Stomach smooth muscle (tissue), 2 donors: ENCODE measurements at regions not wholly inside any gene's neighbourhood (a gene's known extent, or its start where the extent isn't known, plus 50 kb on each side); places are given as distances from the start of the nearest gene placed in this dataset.
"Not testable (repeated sequence)": the region's sequence is repeated elsewhere in the genome, so short reads cannot be mapped to it uniquely, and the experiment has no call there.

Source experiments
- H3K27ac ChIP-seq: one replicate; pipeline ENCODE4 v1.7.0; 2013; ENCODE audit warnings: mild to moderate bottlenecking, low read length, inconsistent platforms
- H3K27me3 ChIP-seq, 2 donors: one replicate each; pipeline ENCODE4 v1.7.0; 2013; ENCODE audit warnings: low read length in 2 of 2; ENCODE audit not compliant: insufficient read depth in 2 of 2, control insufficient read depth in 1 of 2
- H3K36me3 ChIP-seq, 2 donors: one replicate each; pipeline ENCODE4 v1.7.0; 2013; ENCODE audit warnings: low read length in 2 of 2; ENCODE audit not compliant: control insufficient read depth in 2 of 2, insufficient read depth in 2 of 2
- H3K4me1 ChIP-seq: one replicate; pipeline ENCODE4 v1.7.0; 2013; ENCODE audit warnings: low read length; ENCODE audit not compliant: control insufficient read depth, insufficient read depth
- H3K4me3 ChIP-seq, 2 donors: one replicate each; pipeline ENCODE4 v1.7.0; 2013; ENCODE audit warnings: low read length in 2 of 2
- H3K9ac ChIP-seq, 2 donors: one replicate each; pipeline ENCODE4 v1.7.0; 2013; ENCODE audit warnings: low read length in 2 of 2, mild to moderate bottlenecking in 1 of 2
- H3K9me3 ChIP-seq, 2 donors: one replicate each; pipeline ENCODE4 v1.7.0; 2013; ENCODE audit warnings: low read length in 2 of 2; ENCODE audit not compliant: control insufficient read depth in 2 of 2
- donor health status: healthy.
- donor health status: Pancreatic carcinoma.

- Histone ChIP-seq H3K9ac (no peak overlapping the region), H3K36me3 (no peaks in the 10 kb centered on the region), H3K27me3 (no peaks in the 10 kb centered on the region), H3K4me1 (no peaks in the 10 kb centered on the region), H3K27ac (no peak overlapping the region), H3K9me3 (peaks cover 0 to 3% of the 10 kb centered on the region in 2 donors), H3K4me3 (no peak overlapping the region)
Observed at GRCh38 chr10:130708465-130709070, 572.4 kb downstream of the GLRX3 start.

- Histone ChIP-seq H3K4me1 (no peaks in the 10 kb centered on the region), H3K36me3 (no peaks in the 10 kb centered on the region), H3K4me3 (no peak overlapping the region), H3K27ac (no peak overlapping the region), H3K9me3 (peaks cover 0 to 3% of the 10 kb centered on the region in 2 donors), H3K27me3 (no peaks in the 10 kb centered on the region), H3K9ac (no peak overlapping the region)
Observed at GRCh38 chr10:130709415-130709814, 573.2 kb downstream of the GLRX3 start.

GRCh38 chr10:130711072-130711471 is 574.9 kb downstream of the GLRX3 start:
- Histone ChIP-seq H3K4me1 (no peaks in the 10 kb centered on the region), H3K36me3 (no peaks in the 10 kb centered on the region), H3K27me3 (peaks cover 0 to 3% of the 10 kb centered on the region in 2 donors), H3K4me3 (no peak overlapping the region), H3K9me3 (peaks cover 0 to 3% of the 10 kb centered on the region in 2 donors), H3K27ac (no peak overlapping the region), H3K9ac (no peak overlapping the region)

- Histone ChIP-seq H3K4me1 (no peaks in the 10 kb centered on the region), H3K27ac (no peak overlapping the region), H3K9ac (no peak overlapping the region), H3K4me3 (no peak overlapping the region), H3K27me3 (peaks cover 0 to 3% of the 10 kb centered on the region in 2 donors), H3K9me3 (no peaks in the 10 kb centered on the region), H3K36me3 (no peaks in the 10 kb centered on the region)
Observed at GRCh38 chr10:130713135-130713534, 576.9 kb downstream of the GLRX3 start.

- no peak overlapping the region for H3K9ac ChIP-seq
- H3K9me3 ChIP-seq = no peaks in the 10 kb centered on the region
- H3K36me3 ChIP-seq = no peaks in the 10 kb centered on the region
- no peak overlapping the region for H3K4me3 ChIP-seq
- H3K27me3 ChIP-seq = peaks cover 0 to 3% of the 10 kb centered on the region in 2 donors
- no peaks in the 10 kb centered on the region for H3K4me1 ChIP-seq
- H3K27ac ChIP-seq = no peak overlapping the region
Observed at GRCh38 chr10:130713731-130714130, 577.5 kb downstream of the GLRX3 start.

GRCh38 chr10:130714742-130715467 is 578.7 kb downstream of the GLRX3 start:
- H3K4me3 ChIP-seq = no peak overlapping the region
- H3K9ac ChIP-seq = no peak overlapping the region
- no peaks in the 10 kb centered on the region for H3K9me3 ChIP-seq

GRCh38 chr10:130715686-130716670 is 579.8 kb downstream of the GLRX3 start:
- no peaks in the 10 kb centered on the region for H3K9me3 ChIP-seq
- H3K4me1 ChIP-seq = no peaks in the 10 kb centered on the region
- H3K9ac ChIP-seq = no peak overlapping the region
- no peak overlapping the region for H3K27ac ChIP-seq
- peaks cover 0 to 3% of the 10 kb centered on the region in 2 donors for H3K27me3 ChIP-seq
- H3K4me3 ChIP-seq = no peak overlapping the region
- no peaks in the 10 kb centered on the region for H3K36me3 ChIP-seq

More at GRCh38 chr10:130714742-130715467, 578.7 kb downstream of the GLRX3 start:
- no peaks in the 10 kb centered on the region for H3K36me3 ChIP-seq
- H3K4me1 ChIP-seq = no peaks in the 10 kb centered on the region
- peaks cover 0 to 3% of the 10 kb centered on the region in 2 donors for H3K27me3 ChIP-seq
- H3K27ac ChIP-seq = no peak overlapping the region

- no peak overlapping the region for H3K9ac ChIP-seq
- no peak overlapping the region for H3K27ac ChIP-seq
- H3K36me3 ChIP-seq = no peaks in the 10 kb centered on the region
- H3K9me3 ChIP-seq = no peaks in the 10 kb centered on the region
- peaks cover 0 to 3% of the 10 kb centered on the region in 2 donors for H3K27me3 ChIP-seq
- H3K4me3 ChIP-seq = no peak overlapping the region
- no peaks in the 10 kb centered on the region for H3K4me1 ChIP-seq
Observed at GRCh38 chr10:130717083-130717482, 580.9 kb downstream of the GLRX3 start.

GRCh38 chr10:130718744-130719447 is 582.7 kb downstream of the GLRX3 start:
- not testable (repeated sequence) for H3K36me3 ChIP-seq, H3K4me1 ChIP-seq, H3K27ac ChIP-seq, H3K9ac ChIP-seq, H3K27me3 ChIP-seq, H3K9me3 ChIP-seq, H3K4me3 ChIP-seq

GRCh38 chr10:130719448-130719752 is 583.2 kb downstream of the GLRX3 start:
- Histone ChIP-seq H3K9ac (no peak overlapping the region), H3K9me3 (no peaks in the 10 kb centered on the region), H3K36me3 (no peaks in the 10 kb centered on the region), H3K27me3 (peaks cover 0 to 3% of the 10 kb centered on the region in 2 donors), H3K4me3 (no peak overlapping the region), H3K27ac (no peak overlapping the region), H3K4me1 (no peaks in the 10 kb centered on the region)
